ENCODE measurements at regions not wholly inside any gene's neighbourhood (a gene's known extent, or its start where the extent isn't known, plus 50 kb on each side); places are given as distances from the start of the nearest gene placed in this dataset.
"Not testable (repeated sequence)": the region's sequence is repeated elsewhere in the genome, so short reads cannot be mapped to it uniquely, and the experiment has no call there.

DNA sequence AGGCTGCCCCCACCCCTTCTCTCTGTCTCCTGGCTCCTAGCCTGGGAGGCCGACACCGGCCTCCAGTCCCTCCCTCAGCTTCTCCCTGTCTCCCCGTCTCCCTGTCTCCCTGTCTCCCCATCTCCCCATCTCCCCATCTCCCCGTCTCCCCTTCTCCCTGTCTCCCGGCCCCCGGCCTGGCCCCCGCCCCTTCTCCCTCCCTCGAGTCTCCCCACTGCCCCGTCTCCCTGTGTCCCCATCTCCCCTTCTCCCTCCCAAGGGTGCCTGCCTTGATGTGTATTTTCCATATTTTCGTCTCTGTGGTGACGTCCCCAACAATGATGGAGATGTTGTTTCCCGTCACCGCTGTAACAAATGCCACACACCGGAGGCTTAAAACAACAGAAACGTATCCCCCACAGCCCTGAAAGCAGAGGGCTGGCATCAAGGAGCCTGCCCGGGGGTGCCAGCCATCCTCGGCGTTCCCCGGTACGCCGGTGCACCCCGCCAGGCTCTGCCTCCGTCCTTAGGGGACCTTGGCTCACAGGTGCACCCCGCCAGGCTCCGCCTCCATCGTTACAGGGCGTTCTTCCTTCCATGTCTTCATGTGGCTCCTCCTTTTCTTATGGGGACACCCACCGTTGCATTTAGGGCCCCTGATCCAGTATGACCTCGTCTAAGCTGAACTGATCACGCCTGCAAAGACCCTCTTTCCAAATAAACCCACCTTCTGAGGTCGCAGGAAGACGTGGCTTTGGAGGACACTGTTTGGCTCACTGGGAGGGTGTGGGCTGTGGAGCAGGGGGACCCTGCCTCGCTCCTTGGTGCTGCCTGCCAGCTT lies 151.6 kb downstream of the NPIPB11 start:
- TF ChIP-seq EP300 (IDR thresholded peaks at IDR 0.05; ENCODE audit: low read depth) (no peak), POLR2A (IDR thresholded peaks at IDR 0.05) (no peak)
- TF ChIP-seq, protein P1, sequence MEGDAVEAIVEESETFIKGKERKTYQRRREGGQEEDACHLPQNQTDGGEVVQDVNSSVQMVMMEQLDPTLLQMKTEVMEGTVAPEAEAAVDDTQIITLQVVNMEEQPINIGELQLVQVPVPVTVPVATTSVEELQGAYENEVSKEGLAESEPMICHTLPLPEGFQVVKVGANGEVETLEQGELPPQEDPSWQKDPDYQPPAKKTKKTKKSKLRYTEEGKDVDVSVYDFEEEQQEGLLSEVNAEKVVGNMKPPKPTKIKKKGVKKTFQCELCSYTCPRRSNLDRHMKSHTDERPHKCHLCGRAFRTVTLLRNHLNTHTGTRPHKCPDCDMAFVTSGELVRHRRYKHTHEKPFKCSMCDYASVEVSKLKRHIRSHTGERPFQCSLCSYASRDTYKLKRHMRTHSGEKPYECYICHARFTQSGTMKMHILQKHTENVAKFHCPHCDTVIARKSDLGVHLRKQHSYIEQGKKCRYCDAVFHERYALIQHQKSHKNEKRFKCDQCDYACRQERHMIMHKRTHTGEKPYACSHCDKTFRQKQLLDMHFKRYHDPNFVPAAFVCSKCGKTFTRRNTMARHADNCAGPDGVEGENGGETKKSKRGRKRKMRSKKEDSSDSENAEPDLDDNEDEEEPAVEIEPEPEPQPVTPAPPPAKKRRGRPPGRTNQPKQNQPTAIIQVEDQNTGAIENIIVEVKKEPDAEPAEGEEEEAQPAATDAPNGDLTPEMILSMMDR (IDR thresholded peaks at IDR 0.05): no peak

DNA sequence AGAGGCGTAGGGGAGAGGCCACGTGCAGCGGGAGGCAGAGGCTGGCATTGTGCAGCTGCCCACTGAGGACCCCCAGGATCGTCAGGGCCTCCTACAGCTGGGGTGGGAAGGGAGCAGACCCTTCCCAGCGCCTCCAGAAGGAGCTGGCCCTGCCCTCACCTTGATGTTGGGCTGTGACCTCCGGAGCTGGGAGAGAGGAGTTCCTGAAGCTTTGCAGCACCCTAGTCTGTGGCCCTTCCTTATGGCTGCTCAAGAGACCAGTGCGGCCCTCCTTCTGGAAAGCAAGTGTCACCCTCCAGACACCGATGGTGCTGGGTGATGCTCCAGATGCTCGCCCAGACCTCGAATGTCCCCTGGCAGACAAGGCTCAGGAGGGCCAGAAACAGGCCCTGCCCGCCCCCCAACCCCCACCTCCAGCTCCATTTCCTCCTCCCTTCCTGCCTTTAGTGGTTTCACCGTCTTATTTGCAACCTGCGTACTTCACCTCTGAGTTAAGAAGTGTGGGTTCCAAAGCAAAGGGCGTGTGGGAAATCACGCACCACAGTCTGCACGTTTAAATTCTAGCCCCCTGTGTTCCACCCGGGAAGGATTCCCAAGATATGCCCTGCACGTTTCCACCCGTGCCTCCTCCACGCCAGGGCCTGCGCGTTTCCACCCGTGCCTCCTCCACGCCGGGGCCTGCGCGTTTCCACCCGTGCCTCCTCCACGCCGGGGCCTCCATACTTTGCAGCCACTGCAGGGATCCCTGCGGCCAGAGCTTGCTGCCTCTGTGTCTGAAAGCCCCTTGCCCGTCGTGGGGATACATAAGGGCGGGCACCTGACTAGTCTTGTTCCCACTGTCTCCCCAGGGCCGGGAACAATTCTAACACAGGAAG lies 152.6 kb downstream of the NPIPB11 start:
- in situ Hi-C loops (cut with MboI; ENCODE audit: low pct_ligation_motif_present in 1 of 4, low pct_unique_long_range_greater_than_20kb in 1 of 4, low sequenced_read_pairs in 3 of 4): not testable (repeated sequence)

More for the DNA sequence above, 151.6 kb downstream of the NPIPB11 start:
- no peak for DNase-seq
- no peaks in the 10 kb centered on the region for H3K27me3 ChIP-seq
- no peaks in the 10 kb centered on the region for H3K36me3 ChIP-seq
- 93% methylated on average over 27 of the region's 33 CpGs; no CpG with 5 or more reads in 1 of the 2 donors for WGBS, 2 donors (ENCODE audit: low coverage in 1 of 2)
- no peaks in the 10 kb centered on the region for H3K9me3 ChIP-seq
- H3K27ac ChIP-seq: no peak overlapping the region
- in situ Hi-C loops (cut with MboI; ENCODE audit: low pct_ligation_motif_present in 1 of 4, low pct_unique_long_range_greater_than_20kb in 1 of 4, low sequenced_read_pairs in 3 of 4): no loop called here
- intact Hi-C loops (cut with DNase I; ENCODE audit: low total_unique reads): no loop called here
- H3K4me1 ChIP-seq: peaks cover 0 to 3% (median 0%) of the 10 kb centered on the region in 4 donors
- H3K4me3 ChIP-seq: no peak overlapping the region

DNA sequence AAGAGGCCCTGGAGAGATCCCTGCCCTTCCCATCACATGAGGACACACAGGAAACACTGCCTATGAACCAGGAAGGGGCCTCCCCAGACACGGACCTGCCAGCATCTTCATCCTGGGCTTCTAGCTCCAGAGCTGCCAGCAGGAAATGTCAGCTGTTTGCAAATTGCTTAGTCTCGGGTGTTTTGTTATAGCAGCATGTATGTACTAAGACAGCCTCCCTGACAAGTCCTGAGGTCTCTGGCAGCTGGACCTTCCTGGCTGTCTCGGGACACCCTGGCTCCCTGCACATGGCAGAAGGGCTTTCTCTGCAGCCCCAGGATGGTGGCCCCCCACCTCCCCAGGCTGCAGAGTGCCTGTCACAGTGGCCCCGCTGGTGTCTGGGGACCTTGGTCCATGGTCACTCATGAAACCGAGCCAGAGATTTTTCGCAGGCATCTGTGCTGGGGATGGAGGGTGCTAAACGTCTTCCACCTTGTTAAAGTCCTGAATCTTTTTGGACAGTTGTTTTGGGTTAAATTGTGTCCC lies 153.4 kb downstream of the NPIPB11 start:
- WGBS, 2 donors (ENCODE audit: low coverage in 1 of 2): 87% methylated on average over 7 of the region's 7 CpGs; no CpG with 5 or more reads in 1 of the 2 donors
- H3K4me3 ChIP-seq; H3K27ac ChIP-seq; in situ Hi-C loops (cut with MboI; ENCODE audit: low pct_ligation_motif_present in 1 of 4, low pct_unique_long_range_greater_than_20kb in 1 of 4, low sequenced_read_pairs in 3 of 4); intact Hi-C loops (cut with DNase I; ENCODE audit: low total_unique reads); DNase-seq; H3K27me3 ChIP-seq; H3K36me3 ChIP-seq; H3K9me3 ChIP-seq; H3K4me1 ChIP-seq: not testable (repeated sequence)

More for the DNA sequence above, 152.6 kb downstream of the NPIPB11 start:
- H3K36me3 ChIP-seq; H3K4me1 ChIP-seq; H3K9me3 ChIP-seq; intact Hi-C loops (cut with DNase I; ENCODE audit: low total_unique reads); H3K27me3 ChIP-seq; DNase-seq; H3K4me3 ChIP-seq; H3K27ac ChIP-seq: not testable (repeated sequence)
- WGBS, 2 donors (ENCODE audit: low coverage in 1 of 2): 90% methylated on average over 35 of the region's 35 CpGs; no CpG with 5 or more reads in 1 of the 2 donors

DNA sequence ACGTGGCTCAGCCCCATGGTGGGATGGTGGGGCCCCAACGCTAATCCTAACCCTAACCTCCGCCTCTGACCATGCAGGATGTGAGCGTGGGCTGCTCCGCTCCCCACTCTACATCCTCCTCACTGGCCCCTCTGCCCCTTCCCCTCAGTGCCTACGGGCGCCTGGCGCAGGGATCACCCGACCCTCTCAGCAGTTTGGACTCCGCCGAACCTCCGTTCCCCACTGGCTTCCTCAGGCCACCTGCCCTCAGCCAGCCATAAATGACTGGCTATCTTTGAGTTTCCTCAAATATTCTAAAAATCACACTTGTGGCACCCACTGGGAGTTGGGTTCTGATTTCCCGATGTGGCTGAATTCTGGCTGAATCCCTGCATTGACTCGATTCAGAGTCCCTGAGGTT lies 154.2 kb downstream of the NPIPB11 start:
- H3K36me3 ChIP-seq; H3K9me3 ChIP-seq; H3K27ac ChIP-seq; in situ Hi-C loops (cut with MboI; ENCODE audit: low pct_ligation_motif_present in 1 of 4, low pct_unique_long_range_greater_than_20kb in 1 of 4, low sequenced_read_pairs in 3 of 4); H3K4me3 ChIP-seq; H3K4me1 ChIP-seq; intact Hi-C loops (cut with DNase I; ENCODE audit: low total_unique reads); H3K27me3 ChIP-seq; DNase-seq: not testable (repeated sequence)
- 97 to 100% methylated on average over 1 to 14 of the region's 14 CpGs for WGBS, 2 donors (ENCODE audit: low coverage in 1 of 2)

DNA sequence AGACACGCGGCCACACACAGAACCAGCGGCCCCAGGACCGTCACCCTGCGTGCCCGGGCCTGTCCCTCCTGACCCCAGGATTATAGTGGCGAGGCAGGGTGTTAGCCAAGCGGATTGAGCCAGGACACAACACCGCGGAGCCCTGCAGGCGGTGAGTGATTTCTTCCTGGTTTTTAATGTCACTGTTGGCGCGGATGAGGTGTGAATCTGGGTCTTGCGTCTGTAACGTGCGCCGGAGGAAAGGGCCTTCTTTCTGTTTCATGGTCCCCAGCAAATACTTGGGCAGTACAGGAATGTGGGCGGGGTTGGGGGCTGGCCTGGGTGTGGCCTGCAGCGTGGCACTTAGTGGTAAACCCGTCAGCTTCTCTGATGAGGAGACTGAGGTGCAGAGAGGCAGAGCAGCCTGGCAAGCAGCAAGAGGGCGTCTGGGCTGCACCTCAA lies 154.9 kb downstream of the NPIPB11 start:
- H3K27me3 ChIP-seq; H3K9me3 ChIP-seq; intact Hi-C loops (cut with DNase I; ENCODE audit: low total_unique reads); H3K4me3 ChIP-seq; in situ Hi-C loops (cut with MboI; ENCODE audit: low pct_ligation_motif_present in 1 of 4, low pct_unique_long_range_greater_than_20kb in 1 of 4, low sequenced_read_pairs in 3 of 4); H3K27ac ChIP-seq; H3K36me3 ChIP-seq; H3K4me1 ChIP-seq: not testable (repeated sequence)
- WGBS, 2 donors (ENCODE audit: low coverage in 1 of 2): 47% methylated on average over 17 of the region's 21 CpGs; no CpG with 5 or more reads in 1 of the 2 donors
- peak; percentile 55 for DNase-seq

DNA sequence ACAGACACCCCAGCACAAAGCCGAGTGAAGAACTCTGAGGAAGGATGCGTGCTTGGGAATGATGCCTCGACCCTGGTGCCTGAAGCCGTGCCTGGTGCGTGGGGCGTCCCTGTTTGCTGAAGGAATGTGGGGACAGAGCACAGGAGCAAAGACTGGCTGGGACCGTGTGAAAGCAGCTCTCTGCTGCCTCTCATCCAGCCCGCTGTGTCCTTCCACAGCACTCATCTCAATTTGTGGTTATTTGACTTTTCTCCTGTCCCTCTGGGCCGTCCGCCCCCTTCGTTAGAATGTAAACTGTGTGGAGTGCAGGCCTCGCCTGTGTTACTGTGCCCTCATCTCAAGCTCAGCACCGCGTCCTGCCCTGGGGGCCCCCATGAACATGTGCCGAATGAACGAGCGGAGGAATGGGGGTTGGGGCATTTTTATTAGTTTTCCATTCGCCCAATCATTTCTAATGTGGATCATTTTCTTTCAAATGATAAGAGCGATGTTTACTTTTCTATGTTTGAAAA lies 155.5 kb downstream of the NPIPB11 start:
- H3K27ac ChIP-seq; in situ Hi-C loops (cut with MboI; ENCODE audit: low pct_ligation_motif_present in 1 of 4, low pct_unique_long_range_greater_than_20kb in 1 of 4, low sequenced_read_pairs in 3 of 4): not testable (repeated sequence)

DNA sequence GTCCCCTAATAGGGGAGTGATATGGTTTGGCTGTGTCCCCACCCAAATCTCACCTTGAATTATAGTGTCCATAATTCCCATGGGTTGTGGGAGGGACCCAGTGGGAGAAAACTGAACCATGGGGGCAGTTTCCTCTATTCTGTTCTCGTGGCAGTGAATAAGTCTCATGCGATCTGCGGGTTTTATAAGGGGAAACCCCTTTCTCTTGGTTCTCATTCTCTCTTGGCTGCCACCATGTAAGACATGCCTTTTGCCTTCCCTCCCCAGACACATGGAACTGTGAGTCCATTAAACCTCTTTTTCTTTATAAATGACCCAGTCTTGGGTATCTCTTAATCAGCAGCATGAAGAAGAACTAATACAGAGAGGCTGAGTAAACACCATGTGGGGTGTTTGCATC lies 156.0 kb downstream of the NPIPB11 start:
- H3K4me3 ChIP-seq; intact Hi-C loops (cut with DNase I; ENCODE audit: low total_unique reads); DNase-seq; H3K27ac ChIP-seq; in situ Hi-C loops (cut with MboI; ENCODE audit: low pct_ligation_motif_present in 1 of 4, low pct_unique_long_range_greater_than_20kb in 1 of 4, low sequenced_read_pairs in 3 of 4); H3K27me3 ChIP-seq; H3K36me3 ChIP-seq; H3K9me3 ChIP-seq; H3K4me1 ChIP-seq: not testable (repeated sequence)
- 78% methylated on average over 3 of the region's 3 CpGs; no CpG with 5 or more reads in 1 of the 2 donors for WGBS, 2 donors (ENCODE audit: low coverage in 1 of 2)

More for the DNA sequence above, 155.5 kb downstream of the NPIPB11 start:
- H3K4me1 ChIP-seq; H3K36me3 ChIP-seq; intact Hi-C loops (cut with DNase I; ENCODE audit: low total_unique reads); H3K4me3 ChIP-seq; DNase-seq; H3K27me3 ChIP-seq; H3K9me3 ChIP-seq: not testable (repeated sequence)
- WGBS, 2 donors (ENCODE audit: low coverage in 1 of 2): 81 to 90% methylated on average over 2 to 19 of the region's 19 CpGs

DNA sequence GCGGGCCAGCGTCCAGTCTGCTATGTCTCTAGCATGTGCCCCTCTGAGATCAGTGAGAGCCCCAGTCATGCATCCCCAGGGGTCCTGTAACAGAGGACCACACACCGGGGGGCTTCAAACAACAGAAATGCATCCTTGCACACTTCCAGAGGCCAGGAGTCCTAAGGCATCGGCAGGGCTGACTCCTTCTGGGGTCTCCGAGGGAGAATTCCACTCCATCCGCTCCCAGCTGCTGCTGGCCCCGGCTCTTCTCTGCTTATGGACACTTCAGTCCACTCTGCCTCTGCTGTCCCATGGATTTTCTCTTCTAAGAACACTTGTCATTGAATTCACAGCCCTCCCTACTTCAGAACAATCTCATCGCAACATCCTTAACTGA lies 157.6 kb downstream of the NPIPB11 start:
- intact Hi-C loops (cut with DNase I; ENCODE audit: low total_unique reads); H3K9me3 ChIP-seq; DNase-seq; H3K4me3 ChIP-seq; H3K27me3 ChIP-seq; H3K4me1 ChIP-seq; H3K27ac ChIP-seq; H3K36me3 ChIP-seq; in situ Hi-C loops (cut with MboI; ENCODE audit: low pct_ligation_motif_present in 1 of 4, low pct_unique_long_range_greater_than_20kb in 1 of 4, low sequenced_read_pairs in 3 of 4): not testable (repeated sequence)
- WGBS, 2 donors (ENCODE audit: low coverage in 1 of 2): 86 to 100% methylated on average over 1 to 8 of the region's 8 CpGs

DNA sequence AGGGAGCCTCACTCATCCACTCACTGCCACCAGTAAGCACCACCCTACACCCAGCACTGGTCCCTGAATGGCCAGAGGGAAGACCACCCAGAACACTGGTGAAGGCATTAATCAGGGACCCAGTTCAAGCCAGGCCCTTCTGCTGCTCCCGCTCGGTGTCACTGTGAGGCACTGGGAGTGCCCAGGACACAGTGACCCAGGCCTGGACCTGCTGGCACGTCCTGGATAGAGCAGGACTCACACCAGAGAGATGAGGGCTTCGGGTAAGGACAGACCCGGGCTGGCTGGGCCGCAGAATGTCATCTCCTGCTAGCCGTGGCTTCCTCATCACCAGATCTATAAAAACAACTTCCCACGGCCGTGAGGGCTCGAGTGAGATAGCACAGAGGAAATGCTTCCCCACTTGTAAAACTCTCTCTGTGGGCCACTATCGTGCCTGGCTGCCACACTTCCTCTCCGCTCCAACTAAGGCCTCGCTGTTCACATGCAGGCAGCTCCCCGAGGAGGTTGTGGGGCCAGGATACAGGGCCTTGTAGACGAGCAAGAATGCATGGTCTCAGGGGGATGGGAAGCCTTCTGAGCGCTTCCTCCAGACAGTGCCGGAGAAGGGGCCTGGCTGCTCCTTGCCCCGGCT lies 158.1 kb downstream of the NPIPB11 start:
- WGBS, 2 donors (ENCODE audit: low coverage in 1 of 2): 73% methylated on average over 18 of the region's 18 CpGs; no CpG with 5 or more reads in 1 of the 2 donors
- H3K9me3 ChIP-seq; in situ Hi-C loops (cut with MboI; ENCODE audit: low pct_ligation_motif_present in 1 of 4, low pct_unique_long_range_greater_than_20kb in 1 of 4, low sequenced_read_pairs in 3 of 4); H3K27ac ChIP-seq; intact Hi-C loops (cut with DNase I; ENCODE audit: low total_unique reads); DNase-seq; H3K27me3 ChIP-seq; H3K36me3 ChIP-seq; H3K4me1 ChIP-seq; H3K4me3 ChIP-seq: not testable (repeated sequence)

Measured in transverse colon (tissue), 4 donors.